ENCODE measurements at regions not wholly inside any gene's neighbourhood (a gene's known extent, or its start where the extent isn't known, plus 50 kb on each side); places are given as distances from the start of the nearest gene placed in this dataset.

DNA sequence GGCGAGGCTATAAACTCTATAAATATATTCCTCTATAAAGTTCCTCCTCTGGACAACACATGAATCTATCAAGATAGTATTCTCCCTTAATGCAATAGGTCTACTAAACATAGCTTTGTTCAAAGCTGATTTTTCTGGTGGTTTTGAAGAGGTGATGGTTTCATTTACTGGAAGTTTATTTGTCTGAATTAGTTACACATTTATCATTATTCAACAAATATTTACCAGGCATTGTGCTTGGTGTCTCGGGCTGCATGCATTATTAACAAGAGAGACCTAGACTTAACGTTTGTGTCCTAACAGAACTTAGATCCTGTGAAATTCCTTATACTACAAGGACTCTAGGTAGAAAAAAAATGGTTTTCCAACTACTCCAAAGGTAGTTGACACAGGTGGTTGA, 511.4 kb upstream of the B3GALT2 start:
- TF ChIP-seq TARDBP (IDR thresholded peaks at IDR 0.05; ENCODE audit: borderline replicate concordance) (no peak), RCOR1 (conservative IDR thresholded peaks at IDR 0.05; ENCODE audit: low read depth, low read length) (no peak)
